ENCODE measurements at regions not wholly inside any gene's neighbourhood (a gene's known extent, or its start where the extent isn't known, plus 50 kb on each side); places are given as distances from the start of the nearest gene placed in this dataset.
A peak's percentile ranks its signal among the peaks of the same experiment; 100 is the strongest.
"Not testable (repeated sequence)": the region's sequence is repeated elsewhere in the genome, so short reads cannot be mapped to it uniquely, and the experiment has no call there.

DNA sequence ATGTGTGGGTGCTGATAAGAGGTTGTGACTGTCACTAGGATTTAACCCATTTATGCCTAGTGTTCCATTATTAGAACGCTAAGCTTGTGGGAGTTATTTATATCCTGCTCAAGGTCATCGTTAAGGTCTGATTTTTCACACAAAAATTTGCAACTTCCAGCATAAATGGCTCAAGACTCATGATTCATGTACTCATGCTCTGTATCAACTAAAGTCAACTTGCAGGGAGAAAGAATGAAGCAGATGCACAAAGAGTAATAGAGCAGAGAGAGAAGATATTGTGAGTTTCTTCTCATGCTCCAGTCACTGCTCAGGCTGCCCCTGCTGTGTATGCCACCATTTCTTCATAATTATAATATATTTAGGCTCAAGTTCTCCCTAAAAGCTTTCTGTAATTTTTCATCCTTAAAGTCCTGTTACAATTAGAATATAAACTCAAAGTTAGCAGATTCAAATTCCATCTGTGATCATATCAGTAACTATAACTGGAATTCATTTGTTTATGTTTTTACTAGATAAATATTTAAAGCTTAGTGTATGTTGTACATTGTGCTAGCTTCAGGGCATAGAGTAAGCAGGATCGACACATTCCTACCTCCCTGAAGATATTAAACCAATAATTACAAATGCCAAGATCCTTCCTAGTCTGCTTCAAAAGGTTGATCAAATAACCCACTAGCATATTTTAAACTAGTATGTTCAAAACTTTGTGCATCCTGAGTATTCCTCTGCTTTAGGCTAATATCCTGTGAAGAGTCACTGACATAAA, 136.7 kb downstream of the NUDT12 start:
- no peak for DNase-seq

DNA sequence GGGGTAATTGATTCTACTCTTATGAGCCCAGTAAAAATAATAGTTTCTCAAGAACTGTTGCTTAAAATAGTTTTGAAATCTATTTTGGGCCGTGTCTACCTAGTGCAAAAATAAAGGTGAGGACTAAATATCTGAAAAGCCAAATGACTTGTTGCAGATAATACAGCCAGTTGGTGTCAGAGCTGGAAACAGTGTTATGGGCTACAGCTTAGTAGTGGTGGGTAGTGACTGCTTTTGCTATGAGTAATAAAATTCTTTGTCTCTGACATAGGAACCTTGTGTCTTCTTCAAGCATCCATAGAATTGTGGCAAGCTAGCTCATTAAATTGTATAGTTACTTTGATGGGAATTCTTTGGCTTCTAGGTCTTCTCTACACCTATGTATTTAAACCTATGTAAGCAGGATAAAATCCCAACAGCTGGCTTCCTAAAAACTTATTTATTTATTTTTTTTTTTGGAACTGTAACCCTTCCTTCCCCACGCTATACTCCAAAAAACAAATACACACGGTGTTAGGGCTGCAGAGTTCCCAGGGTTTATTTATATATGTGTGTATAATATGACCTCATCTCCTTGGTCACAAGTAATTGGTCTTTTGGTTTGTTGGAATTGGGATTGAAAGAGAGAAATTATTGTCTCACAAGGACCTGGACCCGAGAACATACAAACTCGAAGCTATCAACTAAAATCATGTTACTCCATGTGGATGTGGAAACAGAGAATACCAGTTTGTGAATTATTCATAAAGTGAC, 138.0 kb downstream of the NUDT12 start:
- DNase-seq, result no peak

- no peak for DNase-seq
These were observed 138.6 kb downstream of the NUDT12 start for GRCh38 chr5:103424026-103424425.

- no peak for DNase-seq
These were observed 139.8 kb downstream of the NUDT12 start for GRCh38 chr5:103422756-103423155.

DNA sequence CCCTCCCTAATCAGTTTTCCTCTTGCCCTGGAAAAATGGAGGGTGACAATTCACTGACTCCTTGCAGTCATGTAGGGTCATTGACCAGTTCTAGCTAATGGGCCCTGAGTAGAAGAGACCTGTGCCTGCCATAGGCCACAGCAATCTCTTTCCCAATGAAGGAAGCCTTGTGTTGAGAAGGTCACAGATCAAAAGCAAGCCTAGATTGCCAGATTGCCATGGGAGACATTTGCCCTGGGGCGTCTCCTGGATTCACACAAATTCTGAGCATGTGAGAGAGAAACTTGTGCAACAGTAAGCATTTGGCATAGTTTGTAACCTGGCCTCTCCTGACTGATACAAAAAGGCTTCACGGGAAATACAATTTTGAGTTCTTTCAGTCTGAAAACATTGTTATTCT, 148.0 kb downstream of the NUDT12 start:
- DNase-seq, result no peak

DNA sequence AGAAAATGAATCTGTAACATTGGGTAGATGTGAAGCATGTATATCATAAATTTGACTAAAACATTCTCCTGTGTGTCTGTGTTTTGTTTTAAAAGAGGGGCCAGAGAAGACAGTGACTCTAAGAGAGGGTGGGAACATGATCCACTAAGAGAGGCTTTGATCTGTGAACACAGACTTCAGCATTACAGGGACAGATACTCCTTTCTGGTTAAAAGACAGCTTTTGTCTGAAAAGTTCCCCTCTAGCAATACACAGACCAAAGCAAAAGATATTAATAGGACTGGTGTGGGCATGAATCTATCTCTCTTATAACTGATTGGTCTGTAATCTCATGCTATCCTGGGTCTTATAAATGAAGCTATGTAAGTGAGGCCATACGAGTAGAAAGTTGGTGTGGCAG, 150.9 kb downstream of the NUDT12 start:
- no peak for DNase-seq

DNA sequence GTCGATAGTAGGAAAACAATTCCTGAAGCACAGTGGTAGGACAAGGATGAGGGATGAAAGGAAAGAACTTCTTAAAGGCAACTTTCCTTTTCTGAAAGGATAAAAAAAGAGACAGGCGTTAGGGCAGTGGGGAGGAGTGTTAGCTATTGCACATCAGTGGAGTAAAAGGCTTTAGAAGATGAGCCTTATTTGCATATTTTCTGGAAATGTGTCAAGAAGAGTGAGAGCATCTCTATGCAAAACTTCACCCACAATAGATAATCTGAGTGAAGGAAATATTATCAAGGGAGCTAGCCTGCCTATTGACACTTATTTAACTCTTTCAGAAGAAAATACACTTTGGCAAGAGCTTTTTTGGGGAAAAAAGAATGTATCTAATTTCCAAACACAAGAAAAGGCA, 151.6 kb downstream of the MACIR start:
- DNase-seq, result no peak

GRCh38 chr5:103409013-103409670, 150.6 kb downstream of the MACIR start:
- DNase-seq, result no peak

GRCh38 chr5:103408408-103408807, 149.8 kb downstream of the MACIR start:
- DNase-seq, result no peak

- no peak for DNase-seq
These were observed 148.8 kb downstream of the MACIR start for GRCh38 chr5:103407402-103407801.

DNA sequence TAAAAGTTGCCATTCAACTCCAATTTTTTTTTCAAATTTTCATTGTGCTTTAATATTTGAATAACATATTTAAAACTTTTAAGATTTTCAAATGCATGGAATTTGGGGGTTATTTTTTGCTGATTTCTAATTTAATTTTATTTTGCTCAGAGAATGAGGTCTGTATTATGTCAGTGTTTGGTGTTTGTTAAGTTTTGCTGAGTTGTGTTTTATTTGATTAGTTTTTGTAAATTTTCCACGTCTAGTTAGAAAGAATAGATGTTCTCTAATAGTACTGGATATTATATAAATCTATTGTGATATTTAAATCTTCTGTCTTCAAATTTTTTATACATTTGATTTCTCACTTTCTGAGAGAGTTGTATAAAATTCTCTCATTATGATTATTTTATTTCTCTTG, 145.9 kb downstream of the MACIR start:
- DNase-seq, result no peak

DNA sequence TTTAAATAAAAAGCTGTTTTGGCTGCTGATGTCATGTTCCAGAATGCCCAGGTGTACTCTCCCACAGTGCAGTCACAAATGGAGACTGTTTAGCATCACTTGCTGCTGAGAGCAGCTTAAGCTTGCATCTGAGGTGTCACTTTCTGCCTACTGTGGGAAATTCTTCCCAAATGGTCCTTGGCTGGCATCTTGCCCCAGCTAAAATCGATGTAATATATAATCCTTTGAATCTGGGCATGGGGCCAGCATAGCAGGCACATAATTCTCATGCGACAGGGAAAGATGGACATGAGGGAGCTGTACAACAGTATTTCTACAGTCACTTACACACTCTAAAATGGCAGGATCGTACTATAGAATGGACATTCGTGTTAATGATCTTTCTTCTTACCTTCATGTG, 144.3 kb downstream of the MACIR start:
- DNase-seq, result peak; percentile 9

DNA sequence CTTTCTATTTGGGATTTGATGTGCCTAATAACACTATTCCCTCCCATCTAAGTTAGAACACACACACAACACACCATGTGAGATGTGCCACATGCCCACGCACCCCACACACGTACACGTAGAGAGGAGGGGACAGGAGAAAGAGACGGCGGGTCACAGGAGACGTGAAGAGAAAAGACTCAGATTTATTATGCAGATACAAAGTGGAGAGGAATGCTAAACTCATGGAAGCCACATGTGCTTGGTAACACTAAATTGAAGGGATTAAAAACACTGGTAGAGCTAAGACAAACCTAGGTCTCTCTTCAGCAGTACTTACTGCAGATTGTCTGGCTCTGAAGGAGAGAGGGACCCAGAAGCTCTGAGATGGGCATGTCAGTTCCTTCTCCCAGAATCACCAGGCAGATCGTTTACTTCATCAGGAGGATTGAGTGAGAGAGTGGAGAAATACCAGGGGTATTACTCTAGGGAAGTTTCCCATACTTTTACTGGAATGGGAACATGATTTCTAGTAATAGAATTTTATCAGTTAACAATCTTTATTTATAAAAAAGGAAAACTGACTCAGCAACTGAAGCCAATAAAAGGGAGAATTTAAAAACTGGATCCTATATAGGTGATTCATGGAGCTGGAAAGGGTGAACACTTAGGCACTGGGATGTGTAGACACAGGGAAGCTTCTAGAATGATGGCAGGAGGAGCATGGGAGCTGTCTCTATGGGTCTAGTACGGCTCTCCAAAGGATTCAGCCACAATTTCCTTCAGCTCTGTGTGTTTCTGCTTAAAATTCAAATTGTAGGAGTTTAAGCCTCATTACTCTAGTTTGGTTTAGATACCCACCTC, 139.4 kb downstream of the MACIR start:
- no peak for DNase-seq

DNA sequence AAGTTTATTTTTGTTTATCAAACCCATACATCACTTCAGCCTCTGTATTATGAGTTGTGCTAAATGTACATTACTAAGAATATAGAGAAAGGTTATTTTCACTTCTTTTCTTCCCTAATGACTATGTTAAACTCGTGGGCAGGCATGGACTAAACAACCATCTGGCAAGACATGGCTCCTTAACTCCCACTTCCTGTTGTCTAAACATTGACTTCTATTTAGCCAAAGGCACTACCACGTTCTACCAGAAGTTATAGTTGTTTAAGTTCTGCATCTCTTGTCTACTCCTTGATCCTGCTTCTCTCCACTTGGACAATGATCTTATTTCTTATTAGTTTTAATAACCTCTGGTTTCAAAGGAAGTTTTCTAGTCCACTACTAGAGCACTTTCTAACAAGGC, 136.1 kb downstream of the MACIR start:
- DNase-seq, result no peak

- peak; percentile 44 for DNase-seq
These were observed 134.7 kb downstream of the MACIR start for GRCh38 chr5:103393101-103393754.

GRCh38 chr5:103391659-103392058, 133.1 kb downstream of the MACIR start:
- DNase-seq, result no peak

DNA sequence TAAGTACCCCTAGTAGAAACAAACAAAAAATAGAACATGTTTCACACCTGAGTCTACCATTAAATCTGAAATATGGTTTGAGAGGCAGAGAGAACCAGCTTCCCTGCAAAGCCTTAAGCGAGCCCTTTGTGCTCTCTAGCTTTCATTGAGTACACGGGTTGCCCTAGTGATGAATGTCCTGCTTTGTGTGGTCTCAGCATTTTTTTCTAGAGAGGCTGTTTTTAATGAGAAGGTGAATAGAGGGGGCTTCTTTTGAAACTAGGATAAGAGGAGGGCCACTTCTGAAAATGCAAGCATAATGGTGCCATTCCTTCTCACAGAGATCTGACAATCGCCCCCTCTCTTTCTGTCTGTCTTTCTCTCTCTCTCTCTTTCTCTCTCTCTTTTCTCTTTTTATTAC, 131.3 kb downstream of the MACIR start:
- no peak for DNase-seq

GRCh38 chr5:103389357-103389756, 130.8 kb downstream of the MACIR start:
- DNase-seq, result no peak

- no peak for DNase-seq
These were observed 127.2 kb downstream of the MACIR start for GRCh38 chr5:103385722-103386121.

DNA sequence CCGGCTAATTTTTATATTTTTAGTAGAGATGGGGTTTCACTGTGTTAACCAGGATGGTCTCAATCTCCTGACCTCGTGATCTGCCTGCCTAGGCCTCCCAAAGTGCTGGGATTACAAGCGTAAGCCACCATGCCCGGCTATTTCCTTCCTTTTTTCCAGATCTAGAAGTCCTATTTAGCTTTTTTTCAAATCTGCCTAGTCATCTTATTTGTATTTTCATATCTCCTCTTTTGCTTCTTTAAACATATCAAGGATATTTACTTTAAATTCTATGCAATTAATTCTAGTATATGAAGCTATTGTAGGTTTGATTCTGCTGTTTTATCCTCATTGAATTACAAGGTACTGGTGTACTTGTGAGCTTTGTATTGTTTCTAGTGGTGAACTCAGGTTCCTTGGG, 119.1 kb downstream of the MACIR start:
- not testable (repeated sequence) for DNase-seq

GRCh38 chr5:103375863-103376591, 117.5 kb downstream of the MACIR start:
- DNase-seq, result no peak

DNA sequence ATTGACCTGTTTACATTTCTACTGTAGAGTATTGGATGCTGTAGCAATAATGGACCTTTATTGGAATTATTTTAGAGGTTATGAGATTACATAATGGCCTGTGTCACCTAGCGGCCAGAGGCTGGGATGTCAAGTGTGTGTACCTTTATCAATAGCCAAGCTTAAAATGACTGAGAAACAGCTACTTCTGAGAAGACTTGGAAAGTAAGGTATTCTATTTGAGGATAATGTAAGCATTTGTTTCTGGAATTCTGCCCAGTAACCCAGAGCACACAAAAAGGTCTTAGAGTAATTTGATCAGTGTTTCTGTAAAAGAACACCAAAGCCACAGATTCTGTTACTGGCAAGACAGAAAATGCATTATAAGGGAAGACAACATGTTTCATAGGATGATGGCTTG, 116.8 kb downstream of the MACIR start:
- DNase-seq, result peak; percentile 31

Data from DMS79 (cell line).